CD4-positive, alpha-beta T cell treated with Interleukin-21 for 1 hour (primary cell): ENCODE measurements at regions not wholly inside any gene's neighbourhood (a gene's known extent, or its start where the extent isn't known, plus 50 kb on each side); places are given as distances from the start of the nearest gene placed in this dataset.
"Not testable (repeated sequence)": the region's sequence is repeated elsewhere in the genome, so short reads cannot be mapped to it uniquely, and the experiment has no call there.

ENCODE experiments used
- DNase-seq: peaks from one replicate; pipeline ENCODE4 v3.0.0-alpha.2; 2020

DNA sequence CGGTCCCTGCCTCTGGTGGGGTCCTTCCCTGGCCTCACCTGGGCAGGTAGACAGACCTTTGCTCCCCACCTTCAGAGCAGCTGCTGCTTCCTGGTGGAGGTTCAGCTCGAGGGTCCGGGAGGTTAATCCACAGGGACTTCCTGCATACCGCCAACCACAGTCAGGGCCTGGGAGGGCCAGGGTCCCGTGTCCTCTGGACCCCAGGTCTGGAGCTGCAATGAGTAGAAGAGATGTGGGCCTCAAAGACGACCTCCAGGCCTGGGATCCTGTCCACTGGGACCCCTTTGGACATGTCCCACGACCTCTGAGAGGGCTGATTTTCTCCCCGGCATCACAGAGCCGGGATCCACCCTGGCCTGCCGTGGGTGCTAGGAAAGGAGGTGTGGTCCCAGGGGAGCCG is 223.3 kb upstream of the TCERG1L start:
- DNase-seq: no peak

DNA sequence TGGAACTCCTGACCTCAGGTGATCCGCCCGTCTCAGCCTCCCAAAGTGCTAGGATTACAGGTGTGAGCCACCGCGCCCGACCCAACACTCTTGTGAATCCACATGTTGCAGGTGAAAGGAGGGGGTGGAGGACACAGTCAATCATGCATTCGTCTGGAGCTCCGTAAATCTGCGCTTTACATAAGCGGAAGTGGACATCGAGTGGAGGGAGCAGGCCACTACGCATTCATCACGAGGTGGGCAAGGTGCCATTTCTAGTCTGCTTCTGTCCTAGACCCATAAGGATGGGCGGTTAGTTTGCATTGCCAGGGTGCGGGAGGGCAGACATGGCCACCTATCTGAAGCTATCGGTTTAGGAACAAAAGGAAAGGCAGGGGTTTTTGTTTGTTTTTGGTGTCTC is 225.2 kb upstream of the TCERG1L start:
- DNase-seq: no peak

DNA sequence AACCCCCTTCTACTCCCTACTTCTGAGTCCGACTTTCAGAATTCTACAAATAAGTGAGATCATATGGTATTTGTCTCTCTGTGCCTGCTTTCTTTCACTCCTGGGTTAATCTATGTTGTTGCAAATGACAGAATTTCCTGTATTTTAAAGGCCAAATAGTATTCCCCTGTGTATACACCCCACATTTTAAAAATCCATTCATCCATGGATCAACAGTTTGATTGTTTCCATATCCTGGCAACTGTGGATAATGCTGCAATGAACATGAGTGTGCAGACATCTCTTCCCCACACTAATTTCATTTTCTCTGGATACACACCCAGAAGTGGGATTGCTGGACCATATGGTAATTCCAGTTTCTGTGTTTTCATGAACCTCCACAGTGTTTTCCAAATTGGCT is 225.8 kb upstream of the TCERG1L start:
- no peak for DNase-seq

DNA sequence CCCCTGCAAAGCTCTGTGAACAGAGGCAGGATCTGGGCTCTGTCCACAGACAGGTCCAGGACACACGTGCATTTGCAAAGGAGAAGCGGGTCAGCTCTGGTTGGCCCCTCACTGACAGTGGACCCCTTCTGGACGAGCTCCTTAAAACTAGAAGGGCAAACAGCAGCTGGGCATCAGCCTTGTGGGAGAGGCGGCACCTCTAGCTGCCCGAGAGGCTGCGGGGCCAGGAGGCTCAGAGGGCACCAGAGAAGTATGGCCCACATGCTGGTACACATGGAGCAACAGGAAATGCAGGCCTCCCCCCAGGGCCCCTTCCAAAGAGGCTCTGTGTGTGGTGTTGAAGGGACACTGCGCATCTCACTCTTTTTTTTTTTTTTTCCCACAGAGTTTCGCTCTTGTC is 233.0 kb upstream of the TCERG1L start:
- no peak for DNase-seq

DNA sequence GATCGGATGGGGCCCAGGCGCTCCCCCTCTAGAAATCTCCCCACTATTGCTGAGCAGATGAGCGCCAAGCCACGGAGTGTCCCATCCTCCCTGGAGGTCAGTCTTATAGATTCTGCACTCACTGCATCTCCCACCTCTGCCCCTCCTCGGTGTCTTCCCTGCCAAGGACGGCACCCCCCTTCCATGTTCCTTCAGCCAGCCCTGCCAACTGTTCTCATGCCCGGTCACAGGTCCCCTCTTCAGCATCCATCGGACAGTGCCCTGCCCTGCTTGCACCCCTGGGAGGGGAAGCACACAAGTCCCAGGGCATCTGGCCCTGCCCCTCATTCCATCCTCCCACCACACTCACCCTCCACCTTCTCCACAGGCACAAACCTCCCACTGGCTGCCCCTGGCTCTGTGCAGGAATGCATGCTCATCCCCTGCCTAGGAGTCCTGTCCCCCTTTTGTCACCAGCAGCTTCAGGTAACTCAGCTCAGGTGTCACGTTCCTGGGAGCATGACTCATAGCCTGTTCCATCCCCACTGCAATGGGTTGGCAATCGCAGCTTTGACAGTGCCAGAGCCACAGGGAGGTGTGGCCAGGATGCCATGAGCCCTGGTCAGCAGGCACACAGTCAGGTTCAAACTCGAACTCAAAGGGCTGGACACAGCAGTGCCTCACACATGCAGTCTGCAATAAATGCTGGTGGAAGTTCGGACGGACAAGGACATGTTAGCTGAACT is 234.7 kb upstream of the TCERG1L start:
- no peak for DNase-seq

DNA sequence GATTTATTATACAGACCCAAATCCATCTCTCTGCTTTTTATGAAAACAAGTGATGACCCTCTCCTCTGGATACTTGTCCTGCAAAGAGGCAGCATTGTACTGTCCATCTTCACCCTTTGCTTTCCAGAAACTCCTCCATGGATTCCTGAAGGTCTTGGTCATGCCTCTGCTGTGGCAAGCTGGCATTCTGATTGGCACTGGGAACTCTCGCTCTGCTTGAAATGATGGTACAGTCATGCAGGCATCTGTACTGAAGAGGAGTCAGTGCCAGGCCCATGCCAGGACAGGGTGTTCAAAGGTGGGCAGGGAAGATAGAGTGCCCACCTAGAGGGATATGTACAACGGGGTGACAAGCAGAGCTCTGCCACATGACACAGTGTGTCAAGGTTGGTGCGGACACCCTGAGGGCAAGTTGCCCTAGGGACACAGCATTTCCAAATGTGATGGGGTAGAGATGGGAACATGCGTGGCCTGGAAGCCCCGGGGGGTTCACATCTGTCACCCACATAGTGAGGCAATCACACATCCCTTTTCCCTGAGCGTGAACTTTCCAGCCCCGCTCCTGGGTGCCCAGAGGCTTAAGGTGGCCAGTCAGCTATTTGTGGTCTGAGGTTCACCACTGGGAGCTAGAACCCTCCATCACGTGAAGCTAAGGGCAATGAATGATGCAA is 235.7 kb upstream of the TCERG1L start:
- no peak for DNase-seq

DNA sequence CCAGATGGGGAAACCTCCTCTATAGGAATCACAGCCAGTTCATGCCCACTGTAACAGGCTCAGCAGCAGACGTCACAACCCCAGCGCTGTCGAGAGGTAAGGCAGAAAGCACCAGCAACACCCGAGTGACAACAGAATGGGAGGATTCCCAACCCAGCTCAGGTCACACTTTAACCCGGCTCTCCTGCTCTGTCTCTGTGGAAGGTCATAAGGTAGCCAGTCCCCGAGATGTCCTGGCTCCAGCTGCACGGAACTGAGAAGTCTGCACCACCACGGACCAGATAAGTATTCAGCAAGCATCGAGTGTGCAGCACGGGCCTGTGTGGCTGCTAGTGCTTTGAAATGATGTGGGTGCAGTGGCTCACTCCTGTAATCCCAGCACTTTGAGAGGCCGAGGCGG is 236.7 kb upstream of the TCERG1L start:
- DNase-seq: no peak

DNA sequence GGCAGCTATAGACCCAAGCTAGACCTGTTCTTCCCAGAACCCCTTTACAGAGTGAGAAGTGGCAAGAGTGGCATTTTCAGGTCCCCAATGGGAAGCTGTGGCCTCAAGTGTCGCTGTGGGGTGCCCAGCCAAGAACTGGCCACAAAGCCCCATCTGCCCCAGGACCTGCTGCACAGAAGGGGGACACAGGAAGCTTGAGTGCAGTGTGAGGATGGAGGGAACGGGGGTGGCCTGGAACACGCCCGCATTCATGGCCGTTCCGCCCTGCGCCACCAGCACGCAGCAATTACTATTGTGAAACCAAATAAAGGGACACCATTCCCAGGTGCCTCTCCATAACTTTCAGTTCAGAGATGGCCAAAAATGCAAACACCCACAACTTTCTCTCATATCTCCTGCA is 237.6 kb upstream of the TCERG1L start:
- DNase-seq: no peak

DNA sequence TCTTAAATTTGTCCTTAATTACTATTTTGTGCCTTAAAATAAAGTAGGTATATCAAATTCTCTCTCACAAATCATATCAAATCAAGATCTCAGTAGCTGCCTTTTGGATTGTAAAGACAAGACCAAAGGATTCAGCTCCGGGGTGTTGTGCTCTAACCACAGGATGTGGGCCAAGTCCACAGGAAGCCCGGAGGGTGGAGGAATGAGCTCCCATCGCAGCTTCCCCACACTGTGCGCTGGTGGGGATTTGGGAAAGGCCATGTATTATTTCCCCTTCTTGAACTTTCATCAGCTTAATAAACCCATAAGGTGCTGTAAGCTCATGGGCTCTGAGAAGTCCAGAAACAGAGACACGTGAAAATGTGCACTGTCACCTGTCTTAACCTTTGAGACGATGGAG is 241.6 kb upstream of the TCERG1L start:
- no peak for DNase-seq

DNA sequence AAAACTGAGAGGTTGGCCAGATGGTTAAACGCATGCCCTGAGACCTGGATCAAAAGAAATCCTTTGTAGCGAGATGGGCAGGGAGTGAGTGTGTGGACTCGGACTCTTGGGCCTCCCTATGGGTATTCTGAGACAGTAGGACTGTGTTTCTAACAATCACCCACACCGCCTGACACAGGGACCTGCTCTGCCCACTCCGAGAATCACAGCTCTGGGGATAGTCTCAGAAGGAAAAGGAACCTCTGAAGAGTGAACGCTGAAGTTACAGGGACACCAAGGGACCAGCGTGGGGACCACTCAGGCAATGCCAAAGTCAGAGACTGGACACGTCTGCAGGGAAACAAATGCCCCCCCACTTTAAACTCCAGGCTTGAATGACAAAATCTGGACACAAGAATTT is 242.1 kb upstream of the TCERG1L start:
- DNase-seq: no peak

DNA sequence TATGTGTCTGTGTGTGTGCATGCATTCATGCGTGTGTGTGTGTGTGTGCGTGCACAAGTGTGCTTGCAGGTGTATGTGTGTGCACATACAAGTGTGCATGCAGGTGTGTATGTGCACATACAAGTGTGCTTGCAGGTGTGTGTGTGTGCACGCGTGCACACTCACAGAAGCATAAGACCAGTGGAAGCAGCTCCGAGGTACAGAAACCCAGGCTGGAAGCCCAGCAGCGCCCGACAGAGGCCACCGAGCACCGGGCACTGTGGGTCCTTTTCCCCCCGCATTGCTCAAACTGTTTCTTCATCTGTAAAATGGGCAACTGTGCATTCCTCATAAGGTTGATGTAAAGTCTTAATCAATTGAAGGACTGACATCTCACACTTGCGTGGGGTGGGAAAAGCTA is 243.3 kb upstream of the TCERG1L start:
- DNase-seq: no peak

DNA sequence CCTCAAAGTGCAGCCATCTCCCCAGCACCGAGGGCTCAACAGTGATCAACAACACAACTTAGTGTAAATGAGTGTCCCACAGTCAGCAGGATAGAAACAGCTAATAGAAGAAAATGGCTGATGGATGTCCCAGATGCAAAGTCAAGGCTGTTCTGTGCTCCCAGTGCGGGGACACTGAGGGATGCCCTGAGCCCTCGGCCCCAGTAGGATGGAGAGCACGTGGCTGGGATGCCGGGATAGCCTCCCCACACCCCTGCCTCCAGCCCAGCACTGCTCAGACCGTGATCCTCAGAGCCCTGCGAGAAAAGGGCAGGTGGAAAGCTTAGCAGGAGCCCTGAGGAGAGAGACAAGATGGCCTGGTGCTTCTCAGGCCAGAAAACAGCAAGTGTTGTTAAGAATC is 243.9 kb upstream of the TCERG1L start:
- no peak for DNase-seq

DNA sequence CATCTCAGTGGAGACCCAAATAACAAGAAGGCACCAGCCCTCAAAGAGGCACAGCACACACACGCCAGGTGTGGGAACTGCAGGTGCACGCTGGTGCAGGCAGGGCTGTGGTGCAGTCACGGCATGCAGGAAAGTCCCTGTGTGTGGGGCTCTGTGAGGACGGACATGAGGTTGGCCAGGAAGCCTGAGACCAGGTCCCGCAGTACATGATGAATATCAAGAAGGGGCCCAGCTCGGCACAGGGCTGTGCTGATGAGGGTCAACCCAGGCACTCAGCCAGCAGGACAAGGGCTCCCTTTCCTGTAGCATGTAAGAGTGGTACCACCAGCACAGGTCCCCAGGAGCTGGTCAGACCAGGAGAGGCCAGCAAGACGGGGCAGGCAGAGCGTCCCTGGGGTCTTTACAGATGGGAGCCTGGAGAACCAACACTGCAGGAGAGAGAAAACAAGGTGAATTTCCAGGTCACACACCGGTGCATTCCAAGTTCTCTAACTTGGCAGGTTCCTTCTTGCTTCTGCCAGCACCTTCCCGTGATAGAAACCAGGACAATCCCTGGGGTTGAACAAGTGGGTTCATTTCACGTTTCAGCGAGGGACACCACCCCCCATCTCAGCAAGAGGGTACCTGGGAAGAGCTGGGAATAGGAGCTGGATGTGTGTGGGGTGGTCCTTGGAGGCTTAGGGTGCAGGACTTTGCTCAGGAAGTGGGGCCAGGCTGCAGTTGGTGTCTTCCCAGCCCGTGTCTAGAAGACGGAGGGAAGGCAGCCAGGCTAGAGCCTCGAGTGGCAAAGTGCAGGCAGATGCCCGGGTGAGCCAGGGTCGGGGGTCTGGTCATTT is 244.8 kb upstream of the TCERG1L start:
- no peak for DNase-seq

DNA sequence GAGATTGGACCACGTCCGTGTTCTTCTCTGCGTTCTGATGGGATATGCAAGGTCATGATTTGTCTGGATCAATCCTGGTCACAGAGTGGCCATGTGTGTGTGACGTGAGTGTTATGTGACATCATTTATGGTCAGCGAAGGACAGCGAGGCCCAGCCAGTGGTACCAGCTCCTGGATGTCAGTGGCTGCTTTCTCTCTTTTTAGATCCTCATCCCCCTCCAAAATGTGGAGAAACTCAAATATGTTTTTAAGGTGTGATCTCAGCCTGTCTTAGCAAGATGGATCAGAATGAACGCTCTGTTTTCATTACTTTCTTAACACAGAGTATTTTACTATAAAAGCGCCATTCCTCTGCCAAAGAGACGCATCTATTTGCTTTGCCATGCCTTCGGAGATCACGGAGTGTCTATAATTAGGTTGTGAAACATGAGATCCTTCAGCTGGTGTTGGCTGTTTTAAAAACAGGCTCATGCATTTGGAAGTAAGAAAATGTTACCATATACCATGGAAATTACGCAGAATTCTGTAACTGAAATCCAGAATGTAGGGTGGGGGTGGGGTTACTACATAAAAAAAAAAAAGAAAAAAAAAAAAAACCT is 245.5 kb upstream of the TCERG1L start:
- DNase-seq: no peak

DNA sequence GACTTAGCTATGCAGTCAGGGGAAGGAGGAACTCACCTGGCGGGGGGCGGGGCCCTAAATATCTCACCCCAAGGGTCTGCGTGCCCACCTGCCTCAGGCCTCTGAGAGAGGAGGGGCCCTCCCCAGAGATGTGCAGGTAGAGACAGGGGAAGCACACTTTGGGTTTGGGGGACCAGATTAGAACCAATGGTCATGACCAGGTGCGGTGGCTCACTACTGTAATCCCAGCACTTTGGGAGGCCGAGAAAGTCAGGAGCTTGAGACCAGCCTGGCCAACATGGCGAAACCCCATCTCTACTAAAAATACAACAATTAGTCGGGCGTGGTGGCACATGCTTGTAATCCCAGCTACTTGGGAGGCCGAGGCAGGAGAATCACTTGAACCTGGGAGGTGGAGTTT is 246.4 kb upstream of the TCERG1L start:
- not testable (repeated sequence) for DNase-seq

DNA sequence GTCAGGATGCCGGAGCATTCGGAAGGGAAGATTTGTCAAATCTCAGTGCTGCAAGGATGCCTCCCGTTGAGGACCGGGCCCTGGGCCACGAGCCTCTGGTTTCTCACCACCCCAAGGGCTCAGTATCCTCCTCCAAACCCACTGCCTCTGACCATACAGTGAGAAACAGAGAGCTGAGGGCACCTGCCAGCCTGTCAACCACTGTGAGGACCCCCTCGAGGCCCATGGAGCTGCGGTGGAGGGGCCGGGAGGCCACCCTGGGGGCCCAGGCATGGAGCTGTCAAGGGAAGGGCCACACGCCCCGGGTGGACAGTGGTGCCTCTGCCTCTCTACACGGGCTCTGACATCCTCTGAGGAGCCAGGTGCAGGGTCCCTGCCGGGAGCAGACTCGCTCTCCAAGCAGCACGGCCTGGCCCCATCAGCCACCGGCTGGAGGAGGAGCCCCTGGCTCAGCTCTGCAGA is 248.0 kb upstream of the TCERG1L start:
- DNase-seq: no peak

DNA sequence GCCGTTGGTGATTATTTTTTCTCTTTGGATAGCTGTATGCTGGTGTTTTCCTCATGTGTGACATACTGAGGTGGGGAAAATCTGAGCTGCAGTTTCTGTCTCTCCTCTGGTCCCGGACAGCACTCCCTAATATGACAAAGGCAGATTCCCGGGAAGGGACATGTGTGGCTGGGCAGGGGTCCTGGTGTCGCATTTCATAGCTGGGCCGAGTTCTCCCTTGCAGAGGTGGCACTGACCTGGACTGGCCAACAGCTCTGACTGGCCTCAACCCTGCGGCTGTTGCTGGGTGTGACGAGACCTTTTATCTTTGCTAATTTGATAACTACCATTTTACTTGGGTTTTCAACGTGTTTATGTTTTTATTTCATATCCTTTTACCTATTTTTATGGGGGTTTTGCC is 248.6 kb upstream of the TCERG1L start:
- no peak for DNase-seq

DNA sequence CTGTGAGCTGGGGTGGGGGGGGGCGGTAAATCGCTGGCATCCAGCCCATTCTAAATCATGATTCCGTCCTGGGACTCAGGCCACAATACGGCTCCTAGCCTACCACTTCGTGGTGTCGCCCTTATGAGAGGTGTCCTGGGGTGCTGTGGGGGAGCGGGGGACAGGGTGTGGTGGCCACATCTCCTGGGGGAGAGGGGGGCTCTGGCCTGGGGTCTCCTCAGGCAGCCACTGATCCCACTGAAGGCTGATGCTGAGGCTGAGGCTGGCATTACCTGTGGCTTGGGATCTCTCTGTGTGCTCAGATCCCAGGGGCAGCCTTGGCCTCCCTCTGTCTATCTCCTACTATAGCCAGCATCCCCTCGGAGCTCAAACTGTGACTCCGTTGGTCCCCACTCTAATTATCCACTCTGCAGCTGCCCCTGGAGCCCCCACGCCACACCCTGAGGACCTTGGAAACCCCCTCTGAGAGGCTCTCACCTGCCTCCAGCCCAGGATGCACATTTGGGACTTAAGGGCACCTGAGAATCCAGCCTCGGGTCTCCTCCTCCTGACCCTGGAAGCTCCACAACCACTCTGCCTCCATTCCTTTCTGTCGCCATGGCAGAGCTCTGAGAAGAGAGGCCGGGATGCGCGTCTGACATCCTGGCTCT is 249.3 kb upstream of the TCERG1L start:
- no peak for DNase-seq

DNA sequence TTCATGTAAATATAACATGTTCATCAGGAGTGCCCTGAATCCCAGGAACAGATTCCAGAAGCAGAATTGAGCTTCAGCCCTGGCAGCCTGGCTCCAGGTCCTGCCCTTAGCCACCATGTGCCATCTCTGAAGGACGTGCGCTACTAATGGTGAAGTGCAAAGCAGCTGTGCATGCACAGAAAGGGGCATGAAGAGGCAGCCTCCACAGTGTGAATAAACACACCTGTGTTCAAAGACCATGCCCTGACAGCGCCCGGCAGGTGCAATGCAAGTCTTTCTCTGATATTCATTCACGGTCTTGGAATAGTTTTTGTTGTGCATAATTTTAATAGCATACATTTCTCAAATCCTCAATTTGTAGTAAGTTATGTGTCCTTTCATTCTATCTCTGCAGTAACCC is 250.4 kb upstream of the TCERG1L start:
- no peak for DNase-seq

DNA sequence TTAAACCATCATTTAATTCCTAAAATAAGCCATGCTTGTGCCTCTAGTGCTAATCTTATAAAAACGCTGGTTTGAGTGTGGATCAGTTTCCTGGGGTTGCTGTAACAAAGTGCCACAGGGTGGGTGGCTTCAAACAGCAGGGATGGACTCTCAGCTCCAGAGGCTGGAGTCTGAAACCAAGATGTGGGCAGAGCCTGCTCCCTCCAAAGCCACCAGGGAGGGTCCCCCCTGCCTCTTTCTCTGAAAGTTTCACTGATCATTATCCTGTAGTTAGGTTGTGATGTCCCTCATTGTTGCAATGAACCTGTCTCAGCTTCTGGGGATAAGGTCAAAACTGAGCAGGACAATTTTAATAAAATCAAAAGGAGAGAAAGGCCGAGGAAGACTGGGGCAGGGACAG is 251.9 kb upstream of the TCERG1L start:
- DNase-seq: no peak

DNA sequence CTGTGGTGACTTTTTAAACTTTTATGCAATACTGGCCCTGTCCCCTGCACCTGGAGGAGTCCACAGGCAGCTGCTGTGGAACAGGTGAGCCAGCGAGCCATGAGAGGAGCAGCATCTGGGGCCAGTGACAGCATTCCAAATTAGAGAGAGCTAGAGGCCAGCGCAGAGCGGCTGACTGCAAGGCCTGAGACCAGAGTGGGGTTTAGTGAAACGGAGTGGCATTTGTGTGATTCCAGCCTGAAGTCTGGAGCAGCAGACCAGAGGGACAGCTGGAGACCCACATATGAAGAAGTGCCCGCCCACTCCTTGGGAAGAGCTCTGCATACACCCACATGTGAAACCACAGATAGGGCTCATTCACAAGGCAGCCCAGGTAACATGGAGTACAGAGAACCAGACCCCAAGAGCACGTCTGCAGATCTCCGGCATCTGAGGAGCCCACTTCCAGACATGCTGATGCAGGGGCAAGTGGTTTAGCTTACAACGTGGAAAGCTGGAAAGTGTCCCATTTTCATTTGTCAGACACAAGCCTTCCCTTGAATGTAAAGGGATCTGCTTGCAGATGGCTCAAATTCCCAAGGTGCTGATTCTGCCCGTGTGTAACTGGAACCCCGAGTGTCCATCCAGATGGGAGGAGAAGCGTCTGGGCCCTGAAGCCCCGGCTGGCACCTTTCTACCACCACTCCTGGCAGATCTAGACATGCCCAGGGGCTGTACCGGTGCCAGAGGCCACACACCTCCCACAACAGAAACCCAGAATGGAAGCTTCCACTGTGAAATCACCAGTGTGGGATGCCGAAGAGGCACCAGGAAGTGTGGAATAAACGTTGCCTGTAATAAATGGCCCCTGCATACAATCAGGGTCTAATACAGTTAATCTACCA is 256.0 kb upstream of the TCERG1L start:
- no peak for DNase-seq

DNA sequence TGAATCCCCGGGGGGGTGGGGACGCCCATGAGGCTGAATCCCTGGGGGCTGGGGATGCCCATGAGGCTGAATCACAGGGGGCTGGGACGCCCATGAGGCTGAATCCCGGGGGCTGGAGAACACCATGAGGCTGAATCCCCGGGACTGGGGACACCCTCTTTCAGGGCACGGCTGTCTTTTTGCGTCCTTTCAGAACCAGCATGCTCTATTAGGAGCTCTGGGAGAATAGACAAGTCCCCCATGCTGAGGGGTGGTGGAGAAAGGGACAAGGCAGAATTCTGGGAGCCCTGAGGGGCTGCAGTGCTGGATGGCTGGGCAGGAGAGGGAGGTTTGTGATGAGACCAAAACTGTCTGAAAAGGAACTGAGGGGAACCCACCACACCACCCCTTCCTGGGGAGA is 257.3 kb upstream of the TCERG1L start:
- DNase-seq: no peak
